Prostate gland (tissue), 2 donors: ENCODE measurements at regions not wholly inside any gene's neighbourhood (a gene's known extent, or its start where the extent isn't known, plus 50 kb on each side); places are given as distances from the start of the nearest gene placed in this dataset.

ENCODE experiments used
- DNase-seq: peaks from one replicate; pipeline ENCODE4 v3.0.0-alpha.2; 2019; ENCODE audit warnings: low spot score
- H3K27ac ChIP-seq, 2 donors: fragments of 200-600 bp; sonication (generic); 2 replicates each; pipeline ENCODE4 v1.5.1; 2017 to 2019
- H3K27me3 ChIP-seq: fragments of 200-600 bp; sonication (generic); replicated peaks from 2 replicates; pipeline ENCODE4 v1.5.1; 2019; ENCODE audit not compliant: insufficient read depth
- H3K36me3 ChIP-seq, 2 donors: fragments of 200-600 bp; sonication (generic); 1 replicate in 1 of 2; 2 replicates in 1 of 2; pipeline versions ENCODE4 v1.5.1 to v1.8.1; 2017 to 2019
- H3K4me1 ChIP-seq: fragments of 200-600 bp; sonication (generic); replicated peaks from 2 replicates; pipeline ENCODE4 v1.5.1; 2019
- H3K4me3 ChIP-seq, 2 donors: fragments of 200-600 bp; sonication (generic); 2 replicates each; pipeline ENCODE4 v1.5.1; 2017 to 2019
- H3K9me3 ChIP-seq: fragments of 200-600 bp; sonication (generic); 2 replicates; pipeline ENCODE4 v1.5.1; 2017
- POLR2A ChIP-seq: fragments of 450-650 bp; IDR thresholded peaks from one replicate; pipeline ENCODE4 v1.6.1; 2016; ENCODE audit warnings: antibody characterized with exemption, mild to moderate bottlenecking
- POLR2AphosphoS5 ChIP-seq: sonication (generic); formaldehyde crosslinking; IDR thresholded peaks from one replicate; pipeline ENCODE4 v1.6.1; 2017; ENCODE audit warnings: antibody characterized with exemption
- WGBS: methylation state at CpG from one replicate; pipeline ENCODE4 v1.1.5; 2018; 5-methylcytosine and 5-hydroxymethylcytosine counted together
- intact Hi-C: fragments of 100-400 bp; cut with DNase I; formaldehyde crosslinking; loops from one replicate; pipeline ENCODE4 v1.14.2; 2022
- TF ChIP-seq, protein P1 (sequence below), 4 experiments: fragments of 200-600 bp in 2 of 4; fragments of 450-650 bp in 2 of 4; sonication (generic) in 2 of 4; IDR thresholded peaks; 1 replicate in 3 of 4; 2 replicates in 1 of 4; pipeline ENCODE4 v1.5.1; 2016 to 2019; ENCODE audit warnings: antibody characterized with exemption in 4 of 4, mild to moderate bottlenecking in 2 of 4, moderate library complexity in 2 of 4

DNA sequence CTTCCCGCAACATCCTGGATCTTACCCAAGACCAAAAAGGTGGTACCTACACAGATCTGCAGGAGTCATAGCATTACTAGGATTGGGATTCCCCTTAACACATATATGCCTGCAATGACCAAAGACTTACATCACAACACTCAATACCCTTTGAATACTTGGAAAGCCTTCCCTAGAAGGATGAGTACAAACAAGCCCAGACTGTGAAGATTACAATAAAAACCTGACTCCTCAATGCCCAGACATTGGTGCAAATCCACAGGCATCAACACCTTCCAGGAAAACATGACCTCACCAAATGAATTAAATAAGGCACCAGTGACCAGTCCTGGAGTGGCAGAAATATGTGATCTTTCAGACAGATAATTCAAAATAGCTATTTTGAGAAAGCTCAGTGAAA, 326.8 kb downstream of the TBL1XR1 start:
- TF ChIP-seq POLR2A (no peak), POLR2AphosphoS5 (no peak)
- TF ChIP-seq, protein P1, sequence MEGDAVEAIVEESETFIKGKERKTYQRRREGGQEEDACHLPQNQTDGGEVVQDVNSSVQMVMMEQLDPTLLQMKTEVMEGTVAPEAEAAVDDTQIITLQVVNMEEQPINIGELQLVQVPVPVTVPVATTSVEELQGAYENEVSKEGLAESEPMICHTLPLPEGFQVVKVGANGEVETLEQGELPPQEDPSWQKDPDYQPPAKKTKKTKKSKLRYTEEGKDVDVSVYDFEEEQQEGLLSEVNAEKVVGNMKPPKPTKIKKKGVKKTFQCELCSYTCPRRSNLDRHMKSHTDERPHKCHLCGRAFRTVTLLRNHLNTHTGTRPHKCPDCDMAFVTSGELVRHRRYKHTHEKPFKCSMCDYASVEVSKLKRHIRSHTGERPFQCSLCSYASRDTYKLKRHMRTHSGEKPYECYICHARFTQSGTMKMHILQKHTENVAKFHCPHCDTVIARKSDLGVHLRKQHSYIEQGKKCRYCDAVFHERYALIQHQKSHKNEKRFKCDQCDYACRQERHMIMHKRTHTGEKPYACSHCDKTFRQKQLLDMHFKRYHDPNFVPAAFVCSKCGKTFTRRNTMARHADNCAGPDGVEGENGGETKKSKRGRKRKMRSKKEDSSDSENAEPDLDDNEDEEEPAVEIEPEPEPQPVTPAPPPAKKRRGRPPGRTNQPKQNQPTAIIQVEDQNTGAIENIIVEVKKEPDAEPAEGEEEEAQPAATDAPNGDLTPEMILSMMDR (IDR thresholded peaks at IDR 0.05) = no peak
- WGBS = 95% methylated on average over 1 of the region's 1 CpG
- H3K4me3 ChIP-seq = no peak overlapping the region
- intact Hi-C loops = no loop called here
- H3K27ac ChIP-seq = no peak overlapping the region
- H3K9me3 ChIP-seq = no peaks in the 10 kb centered on the region
- no peaks in the 10 kb centered on the region for H3K36me3 ChIP-seq
- no peaks in the 10 kb centered on the region for H3K4me1 ChIP-seq
- no peak for DNase-seq
- no peaks in the 10 kb centered on the region for H3K27me3 ChIP-seq

DNA sequence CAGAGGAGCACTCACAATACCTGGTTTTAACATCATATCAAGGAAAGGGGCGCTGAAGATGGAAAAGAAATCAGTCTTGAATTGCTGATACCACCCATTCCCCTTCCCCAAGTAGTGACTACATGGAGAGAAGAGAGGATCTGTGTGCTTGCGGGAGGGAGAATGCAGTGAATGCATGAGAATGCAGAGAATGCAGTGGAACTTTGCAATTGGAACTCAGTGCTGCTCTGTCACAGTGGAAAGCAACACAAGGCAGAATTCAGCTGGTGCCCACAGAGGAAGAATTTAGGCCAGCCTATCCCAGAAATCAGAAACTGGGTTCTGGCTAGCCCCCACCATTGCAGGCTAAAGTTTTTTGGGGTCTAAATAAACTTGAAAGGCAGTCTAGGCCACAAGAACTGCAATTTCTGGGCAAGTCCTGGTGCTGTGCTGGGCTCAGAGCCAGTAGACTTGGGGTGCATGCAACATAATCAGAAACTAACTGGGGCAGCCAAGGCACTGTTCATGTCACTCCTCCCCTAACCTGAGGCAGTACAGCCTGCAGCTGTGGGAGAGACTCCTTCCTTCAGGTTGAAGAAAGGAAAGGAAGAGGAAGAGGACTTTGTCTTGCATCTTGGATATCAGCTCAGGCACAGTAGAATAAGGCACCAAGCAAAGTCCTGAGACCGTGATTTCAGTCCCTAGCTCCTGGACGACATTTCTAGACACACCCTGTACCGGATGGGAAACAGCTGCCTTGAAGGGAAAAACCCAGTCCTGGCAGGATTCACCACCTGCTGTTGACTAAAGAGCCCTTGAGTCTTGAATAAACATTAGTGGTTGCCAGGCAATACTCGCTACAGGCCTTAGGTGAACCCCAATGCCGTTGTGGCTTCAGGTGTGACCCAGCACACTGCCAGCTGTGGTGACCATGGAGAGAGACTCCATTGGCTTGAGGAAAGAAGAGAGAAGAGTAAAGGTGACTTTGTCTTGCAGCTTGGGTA, 329.3 kb downstream of the TBL1XR1 start:
- TF ChIP-seq POLR2AphosphoS5 = peak; percentile 14
- TF ChIP-seq POLR2A = no peak
- Histone ChIP-seq H3K9me3 (no peaks in the 10 kb centered on the region), H3K27me3 (no peaks in the 10 kb centered on the region), H3K4me1 (no peaks in the 10 kb centered on the region), H3K4me3 (no peak overlapping the region), H3K27ac (no peak overlapping the region), H3K36me3 (no peaks in the 10 kb centered on the region)
- peak; percentile 52 for DNase-seq
- intact Hi-C loops = no loop called here
- 59% methylated on average over 7 of the region's 7 CpGs for whole genome bisulfite sequencing

DNA sequence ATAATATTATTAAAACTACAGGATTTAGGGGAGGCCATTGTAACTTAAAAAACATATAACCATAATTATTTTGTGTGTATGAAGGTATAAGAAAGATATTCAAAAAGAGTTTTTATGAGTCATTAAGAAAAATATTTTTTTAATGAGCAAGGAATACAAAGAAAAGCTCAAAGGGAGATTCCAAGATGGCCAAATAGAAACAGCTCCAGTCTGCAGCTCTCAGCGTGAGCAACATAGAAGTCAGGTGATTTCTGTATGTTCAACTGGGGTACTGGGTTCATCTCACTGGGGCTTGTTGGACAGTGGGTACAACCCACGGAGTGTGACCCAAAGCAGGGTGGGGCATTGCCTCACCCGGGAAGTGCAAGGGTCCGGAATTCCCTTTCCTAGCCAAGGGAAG, 336.1 kb downstream of the TBL1XR1 start:
- H3K27me3 ChIP-seq = no peaks in the 10 kb centered on the region
- no peaks in the 10 kb centered on the region for H3K9me3 ChIP-seq
- no peak for DNase-seq
- no peak overlapping the region for H3K4me3 ChIP-seq
- WGBS = 95% methylated on average over 4 of the region's 4 CpGs
- H3K4me1 ChIP-seq = no peaks in the 10 kb centered on the region
- TF ChIP-seq, protein P1 (IDR thresholded peaks at IDR 0.05) = no peak
- TF ChIP-seq POLR2AphosphoS5 (no peak), POLR2A (no peak)
- intact Hi-C loops = no loop called here
- H3K27ac ChIP-seq = no peak overlapping the region
- H3K36me3 ChIP-seq = no peaks in the 10 kb centered on the region

DNA sequence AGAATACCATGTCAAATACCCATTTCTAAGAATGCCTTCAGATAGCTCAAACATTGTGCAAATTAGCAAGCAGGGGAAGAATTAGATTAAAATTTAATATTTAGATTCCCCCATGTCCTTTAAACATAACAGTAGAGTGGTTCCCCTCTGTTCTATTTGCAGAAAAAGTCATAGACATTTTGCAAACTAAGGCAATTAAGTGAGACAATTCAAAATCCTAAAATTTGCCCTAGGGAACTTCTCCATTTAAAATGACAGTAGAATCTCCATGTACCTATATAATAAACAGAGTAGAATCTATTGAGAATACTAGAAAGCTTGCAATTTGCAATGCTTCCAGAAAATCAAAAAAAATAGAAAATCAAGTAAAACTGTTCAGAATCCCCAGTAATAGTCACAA, 340.6 kb downstream of the TBL1XR1 start:
- Histone ChIP-seq H3K36me3 (no peaks in the 10 kb centered on the region), H3K27me3 (no peaks in the 10 kb centered on the region), H3K9me3 (no peaks in the 10 kb centered on the region), H3K4me3 (no peak overlapping the region), H3K4me1 (no peaks in the 10 kb centered on the region), H3K27ac (no peak overlapping the region)
- intact Hi-C loops = no loop called here
- DNase-seq = no peak
- TF ChIP-seq, protein P1 (IDR thresholded peaks at IDR 0.05) = no peak
- TF ChIP-seq POLR2A (no peak), POLR2AphosphoS5 (no peak)

DNA sequence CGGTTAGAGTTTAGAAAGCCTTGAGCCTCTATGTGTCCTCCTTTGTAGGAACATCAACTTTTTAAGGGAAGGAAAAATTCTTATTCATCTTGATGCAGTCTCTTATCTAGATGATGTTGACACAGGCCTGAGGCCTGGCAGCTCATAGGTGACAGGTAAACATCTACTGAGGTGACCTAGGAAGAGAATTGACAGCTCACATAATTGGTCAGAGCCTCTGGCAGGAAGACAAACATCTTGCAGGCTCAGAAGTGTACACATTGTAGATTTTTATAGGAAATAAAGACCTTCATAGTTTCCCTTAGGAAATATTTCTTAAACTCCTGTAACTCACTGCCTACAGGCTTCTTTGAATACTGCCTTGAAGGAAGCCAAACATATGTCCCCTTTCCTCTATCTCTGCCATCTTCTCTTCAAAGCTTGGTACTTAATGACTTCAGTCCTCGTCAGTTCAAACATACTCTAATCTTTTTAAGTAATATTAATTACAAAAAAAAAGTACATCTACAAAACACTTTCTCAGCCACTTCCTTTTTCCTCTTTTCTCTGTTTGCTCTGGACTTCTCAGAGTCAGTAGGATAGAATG, 341.3 kb downstream of the TBL1XR1 start:
- TF ChIP-seq, protein P1 (IDR thresholded peaks at IDR 0.05) = no peak
- no peak for TF ChIP-seq POLR2A
- TF ChIP-seq POLR2AphosphoS5 = no peak
- intact Hi-C loops = no loop called here
- H3K36me3 ChIP-seq = no peaks in the 10 kb centered on the region
- no peaks in the 10 kb centered on the region for H3K4me1 ChIP-seq
- DNase-seq = no peak
- H3K27me3 ChIP-seq = no peaks in the 10 kb centered on the region
- no peak overlapping the region for H3K4me3 ChIP-seq
- WGBS = 31% methylated on average over 2 of the region's 2 CpGs
- H3K27ac ChIP-seq = no peak overlapping the region
- H3K9me3 ChIP-seq = no peaks in the 10 kb centered on the region
